ENCODE measurements at regions not wholly inside any gene's neighbourhood (a gene's known extent, or its start where the extent isn't known, plus 50 kb on each side); places are given as distances from the start of the nearest gene placed in this dataset.

DNA sequence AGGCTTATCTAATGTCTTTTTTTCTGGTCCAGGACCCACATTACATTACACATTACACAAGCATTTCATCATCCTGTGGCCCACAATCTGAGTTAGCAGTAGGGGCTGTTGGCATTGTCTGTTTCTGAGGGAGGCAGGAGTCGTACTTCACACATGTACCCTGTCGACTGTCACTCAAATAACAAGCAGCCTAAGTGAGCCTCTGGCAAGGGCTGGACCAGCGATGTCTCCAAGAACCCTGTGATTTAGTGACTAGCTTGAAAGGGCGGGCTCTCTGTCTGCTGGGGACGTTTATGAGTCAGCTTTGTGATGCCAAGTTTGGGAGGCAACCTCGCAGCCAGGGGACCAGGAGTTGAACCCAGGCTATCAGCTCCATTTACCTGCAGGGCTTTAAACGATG lies 251.4 kb downstream of the HS3ST3B1 start:
- Mint-ChIP-seq H3K9me3 (no peaks in the 10 kb centered on the region), H3K27me3 (no peaks in the 10 kb centered on the region), H3K4me3 (no peak overlapping the region), H3K27ac (no peak overlapping the region), H3K36me3 (no peaks in the 10 kb centered on the region), H3K4me1 (ENCODE audit: unreplicated experiment) (no peaks in the 10 kb centered on the region)
- TF ChIP-seq, protein P1, sequence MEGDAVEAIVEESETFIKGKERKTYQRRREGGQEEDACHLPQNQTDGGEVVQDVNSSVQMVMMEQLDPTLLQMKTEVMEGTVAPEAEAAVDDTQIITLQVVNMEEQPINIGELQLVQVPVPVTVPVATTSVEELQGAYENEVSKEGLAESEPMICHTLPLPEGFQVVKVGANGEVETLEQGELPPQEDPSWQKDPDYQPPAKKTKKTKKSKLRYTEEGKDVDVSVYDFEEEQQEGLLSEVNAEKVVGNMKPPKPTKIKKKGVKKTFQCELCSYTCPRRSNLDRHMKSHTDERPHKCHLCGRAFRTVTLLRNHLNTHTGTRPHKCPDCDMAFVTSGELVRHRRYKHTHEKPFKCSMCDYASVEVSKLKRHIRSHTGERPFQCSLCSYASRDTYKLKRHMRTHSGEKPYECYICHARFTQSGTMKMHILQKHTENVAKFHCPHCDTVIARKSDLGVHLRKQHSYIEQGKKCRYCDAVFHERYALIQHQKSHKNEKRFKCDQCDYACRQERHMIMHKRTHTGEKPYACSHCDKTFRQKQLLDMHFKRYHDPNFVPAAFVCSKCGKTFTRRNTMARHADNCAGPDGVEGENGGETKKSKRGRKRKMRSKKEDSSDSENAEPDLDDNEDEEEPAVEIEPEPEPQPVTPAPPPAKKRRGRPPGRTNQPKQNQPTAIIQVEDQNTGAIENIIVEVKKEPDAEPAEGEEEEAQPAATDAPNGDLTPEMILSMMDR (conservative IDR thresholded peaks at IDR 0.05), result no peak
- DNase-seq (ENCODE audit: extremely low spot score, unreplicated experiment), result no peak

DNA sequence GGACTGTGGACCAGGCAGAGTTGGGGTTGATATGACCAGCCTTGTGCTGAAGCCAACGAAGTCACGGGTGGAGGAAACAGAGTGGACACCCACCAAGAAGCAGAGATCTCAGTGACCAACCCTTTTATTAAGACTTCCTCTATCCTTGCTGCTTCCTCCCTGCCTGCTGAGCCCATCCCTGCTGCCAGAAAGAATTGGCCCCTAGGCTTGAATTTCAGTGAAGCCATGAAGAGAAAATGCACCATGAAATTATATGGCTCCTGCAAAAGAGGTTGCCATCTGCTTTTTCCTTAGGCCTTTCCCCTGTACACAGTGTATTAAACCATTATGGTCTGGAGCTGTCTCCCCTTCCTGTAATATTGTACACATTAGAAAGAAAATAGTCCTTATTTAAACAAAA lies 246.7 kb downstream of the HS3ST3B1 start:
- no peak for DNase-seq (ENCODE audit: extremely low spot score, unreplicated experiment)

DNA sequence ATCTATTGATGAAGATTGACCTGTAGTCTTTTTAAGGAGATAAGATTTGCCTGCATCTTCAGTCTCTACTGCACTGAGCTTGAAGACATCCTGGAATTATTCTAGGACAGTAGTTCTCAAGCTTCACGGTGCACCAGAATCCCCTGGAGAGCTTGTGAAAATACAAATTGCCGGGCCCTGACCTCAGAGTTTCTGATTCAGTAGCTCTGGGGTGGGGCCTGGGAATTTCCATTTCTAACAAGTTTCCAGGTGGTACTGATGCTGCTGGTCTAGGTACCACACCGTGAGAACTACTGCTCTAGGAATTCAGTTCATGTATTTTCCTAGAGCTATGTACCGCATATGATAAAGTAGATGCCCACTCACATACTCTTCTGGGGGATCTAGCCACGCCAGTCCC lies 246.1 kb downstream of the HS3ST3B1 start:
- no peaks in the 10 kb centered on the region for H3K36me3 Mint-ChIP-seq
- TF ChIP-seq, protein P1 (conservative IDR thresholded peaks at IDR 0.05), result no peak
- H3K4me3 Mint-ChIP-seq, result no peak overlapping the region
- H3K4me1 Mint-ChIP-seq (ENCODE audit: unreplicated experiment), result no peaks in the 10 kb centered on the region
- no peak for DNase-seq (ENCODE audit: extremely low spot score, unreplicated experiment)
- no peaks in the 10 kb centered on the region for H3K9me3 Mint-ChIP-seq
- H3K27me3 Mint-ChIP-seq, result no peaks in the 10 kb centered on the region
- H3K27ac Mint-ChIP-seq, result no peak overlapping the region

More for the DNA sequence above, 246.7 kb downstream of the HS3ST3B1 start:
- TF ChIP-seq, protein P1 (conservative IDR thresholded peaks at IDR 0.05), result no peak
- no peak overlapping the region for H3K4me3 Mint-ChIP-seq
- no peaks in the 10 kb centered on the region for H3K9me3 Mint-ChIP-seq
- no peaks in the 10 kb centered on the region for H3K4me1 Mint-ChIP-seq (ENCODE audit: unreplicated experiment)
- H3K27me3 Mint-ChIP-seq, result no peaks in the 10 kb centered on the region
- H3K36me3 Mint-ChIP-seq, result no peaks in the 10 kb centered on the region
- no peak overlapping the region for H3K27ac Mint-ChIP-seq

DNA sequence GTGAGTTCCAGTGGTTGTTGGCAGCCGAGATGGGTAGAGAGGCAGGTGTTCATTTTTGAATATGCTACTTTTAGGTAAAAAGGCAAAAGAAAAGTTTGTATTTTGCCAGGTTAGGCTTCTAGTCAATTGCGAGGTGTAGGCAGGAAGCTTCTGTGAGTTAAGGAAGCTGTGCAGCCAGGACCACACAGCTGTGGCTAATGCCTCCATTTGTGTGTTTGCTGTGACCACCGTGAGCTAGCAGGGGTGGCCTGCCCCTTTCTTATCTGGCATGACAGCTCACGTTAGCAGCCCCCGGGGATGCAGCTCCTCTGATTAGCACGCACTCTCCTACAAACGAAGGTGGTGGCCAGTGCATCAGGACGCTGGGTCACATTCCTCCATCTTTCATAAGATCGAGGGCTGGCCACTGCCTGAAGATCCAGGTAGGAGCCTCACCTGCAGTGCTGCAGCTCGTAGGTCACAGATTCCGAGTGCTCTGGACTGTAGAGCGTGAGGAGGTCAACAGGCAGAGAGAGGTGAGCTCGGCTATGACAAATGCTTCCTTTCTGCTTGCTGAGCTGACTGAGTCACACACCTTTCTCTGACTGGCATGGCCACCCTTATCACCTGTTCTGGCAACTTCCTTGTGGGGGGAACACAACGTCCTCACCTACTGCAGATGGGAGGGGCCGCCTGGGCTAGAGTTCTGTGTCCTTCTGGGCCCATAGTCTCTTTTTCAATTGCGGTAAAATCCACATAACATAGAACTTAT lies 244.4 kb downstream of the HS3ST3B1 start:
- H3K36me3 Mint-ChIP-seq, result no peaks in the 10 kb centered on the region
- H3K9me3 Mint-ChIP-seq, result no peaks in the 10 kb centered on the region

DNA sequence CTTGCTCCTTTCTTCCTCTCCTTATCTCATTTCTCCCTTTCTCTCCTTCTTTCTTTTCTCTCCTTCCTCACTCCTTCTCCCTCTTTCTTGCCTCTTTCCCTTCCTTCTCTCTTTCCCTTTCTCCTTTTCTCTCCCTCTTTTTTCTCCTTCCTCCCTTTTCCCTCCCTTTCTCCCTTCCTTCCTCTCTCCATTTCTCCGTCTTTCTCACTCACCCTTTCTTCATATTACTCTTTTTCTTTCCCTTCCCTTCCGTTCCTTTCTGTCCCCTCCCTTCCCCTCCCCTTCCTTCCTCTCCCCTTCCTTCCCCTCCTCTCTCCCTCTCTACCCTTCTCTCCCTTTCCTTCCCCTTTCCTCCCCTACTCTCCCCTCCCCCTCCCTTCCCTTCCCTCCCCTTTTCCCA lies 240.8 kb downstream of the HS3ST3B1 start:
- Mint-ChIP-seq H3K36me3 (no peaks in the 10 kb centered on the region), H3K27ac (no peak overlapping the region), H3K4me3 (no peak overlapping the region), H3K27me3 (no peaks in the 10 kb centered on the region), H3K4me1 (ENCODE audit: unreplicated experiment) (no peaks in the 10 kb centered on the region), H3K9me3 (peaks cover 7% of the 10 kb centered on the region)
- DNase-seq (ENCODE audit: extremely low spot score, unreplicated experiment), result no peak
- TF ChIP-seq, protein P1 (conservative IDR thresholded peaks at IDR 0.05), result no peak

More for the DNA sequence above, 244.4 kb downstream of the HS3ST3B1 start:
- H3K4me3 Mint-ChIP-seq, result no peak overlapping the region
- no peak overlapping the region for H3K27ac Mint-ChIP-seq
- H3K27me3 Mint-ChIP-seq, result no peaks in the 10 kb centered on the region
- no peaks in the 10 kb centered on the region for H3K4me1 Mint-ChIP-seq (ENCODE audit: unreplicated experiment)
- DNase-seq (ENCODE audit: extremely low spot score, unreplicated experiment), result no peak
- TF ChIP-seq, protein P1 (conservative IDR thresholded peaks at IDR 0.05), result no peak

All from type B pancreatic cell (in vitro differentiated cells).